Osteoblast (primary cell): ENCODE measurements at regions not wholly inside any gene's neighbourhood (a gene's known extent, or its start where the extent isn't known, plus 50 kb on each side); places are given as distances from the start of the nearest gene placed in this dataset.
"Not testable (repeated sequence)": the region's sequence is repeated elsewhere in the genome, so short reads cannot be mapped to it uniquely, and the experiment has no call there.

Source experiments
- DNase-seq: peaks from one replicate; pipeline ENCODE4 v3.0.0; 2011; ENCODE audit warnings: low spot score, mixed read lengths; ENCODE audit not compliant: insufficient read length; ENCODE audit errors: missing footprints
- H2AFZ ChIP-seq: 2 replicates; pipeline ENCODE4 v1.6.0; 2011; ENCODE audit warnings: mild to moderate bottlenecking, low read length
- H3K27ac ChIP-seq: 2 replicates; pipeline ENCODE4 v1.5.1; 2011; ENCODE audit warnings: mild to moderate bottlenecking, low read depth, low read length, moderate library complexity
- H3K27me3 ChIP-seq: 2 replicates; pipeline ENCODE4 v1.6.0; 2012; ENCODE audit warnings: mild to moderate bottlenecking, control low read depth, inconsistent platforms, low read length, moderate library complexity; ENCODE audit not compliant: insufficient read depth
- H3K36me3 ChIP-seq: 2 replicates; pipeline ENCODE4 v1.5.1; 2011; ENCODE audit warnings: mild to moderate bottlenecking, low read length, control low read depth, moderate library complexity; ENCODE audit not compliant: insufficient read depth
- H3K4me1 ChIP-seq: 2 replicates; pipeline ENCODE4 v1.5.1; 2011; ENCODE audit warnings: mild to moderate bottlenecking, low read length, control low read depth, moderate library complexity; ENCODE audit not compliant: insufficient read depth
- H3K4me2 ChIP-seq: 2 replicates; pipeline ENCODE4 v1.6.0; 2011; ENCODE audit warnings: mild to moderate bottlenecking, low read length; ENCODE audit not compliant: insufficient read depth
- H3K4me3 ChIP-seq: fragments of 200-600 bp; sonication (generic); 3 replicates; pipeline ENCODE4 v1.5.1; 2012; ENCODE audit warnings: mild to moderate bottlenecking, low read length, inconsistent platforms; ENCODE audit not compliant: insufficient read depth
- H3K79me2 ChIP-seq: 2 replicates; pipeline ENCODE4 v1.6.0; 2012; ENCODE audit warnings: mild to moderate bottlenecking, low read length, control low read depth, inconsistent platforms; ENCODE audit not compliant: insufficient read depth
- H3K9me3 ChIP-seq: 2 replicates; pipeline ENCODE4 v1.5.1; 2011; ENCODE audit warnings: low read depth, low read length, control low read depth
- H4K20me1 ChIP-seq: 2 replicates; pipeline ENCODE4 v1.6.0; 2012; ENCODE audit warnings: mild to moderate bottlenecking, low read length, control low read depth; ENCODE audit not compliant: insufficient read depth
- CTCF ChIP-seq: IDR thresholded peaks from 2 replicates; pipeline ENCODE4 v1.5.1; 2011; ENCODE audit warnings: mild to moderate bottlenecking, low read depth, low read length, moderate library complexity; ENCODE audit errors: extremely low read depth

GRCh38 chr4:57726154-57726553 lies 616.0 kb upstream of the IGFBP7 start:
- H3K9me3 ChIP-seq, result no peaks in the 10 kb centered on the region
- no peaks in the 10 kb centered on the region for H3K4me1 ChIP-seq
- TF ChIP-seq CTCF, result no peak
- no peaks in the 10 kb centered on the region for H3K27me3 ChIP-seq
- H4K20me1 ChIP-seq, result no peaks in the 10 kb centered on the region
- no peaks in the 10 kb centered on the region for H3K36me3 ChIP-seq
- no peak for DNase-seq
- H2AFZ ChIP-seq, result no peak overlapping the region
- H3K27ac ChIP-seq, result no peak overlapping the region
- H3K4me3 ChIP-seq, result no peak overlapping the region
- no peak overlapping the region for H3K4me2 ChIP-seq
- H3K79me2 ChIP-seq, result no peaks in the 10 kb centered on the region

- no peaks in the 10 kb centered on the region for H3K27me3 ChIP-seq
- H3K27ac ChIP-seq, result no peak overlapping the region
- no peak overlapping the region for H3K4me3 ChIP-seq
- no peaks in the 10 kb centered on the region for H3K9me3 ChIP-seq
- H2AFZ ChIP-seq, result no peak overlapping the region
- H3K4me1 ChIP-seq, result no peaks in the 10 kb centered on the region
- no peaks in the 10 kb centered on the region for H4K20me1 ChIP-seq
- no peaks in the 10 kb centered on the region for H3K79me2 ChIP-seq
- no peak for TF ChIP-seq CTCF
- no peaks in the 10 kb centered on the region for H3K36me3 ChIP-seq
- DNase-seq, result no peak
- H3K4me2 ChIP-seq, result no peak overlapping the region
Observed at GRCh38 chr4:57719456-57719855, 609.3 kb upstream of the IGFBP7 start.

GRCh38 chr4:57714313-57714712 lies 604.1 kb upstream of the IGFBP7 start:
- not testable (repeated sequence) for H4K20me1 ChIP-seq, H2AFZ ChIP-seq, H3K4me1 ChIP-seq, H3K27ac ChIP-seq, H3K9me3 ChIP-seq, H3K79me2 ChIP-seq, DNase-seq, H3K4me2 ChIP-seq, H3K4me3 ChIP-seq, H3K27me3 ChIP-seq, H3K36me3 ChIP-seq

GRCh38 chr4:57710053-57710452 lies 599.9 kb upstream of the IGFBP7 start:
- no peak overlapping the region for H2AFZ ChIP-seq
- no peaks in the 10 kb centered on the region for H3K36me3 ChIP-seq
- no peak overlapping the region for H3K4me3 ChIP-seq
- H3K4me2 ChIP-seq, result no peak overlapping the region
- H3K9me3 ChIP-seq, result peaks cover 5% of the 10 kb centered on the region
- DNase-seq, result no peak
- no peak for TF ChIP-seq CTCF
- no peaks in the 10 kb centered on the region for H3K27me3 ChIP-seq
- H3K79me2 ChIP-seq, result no peaks in the 10 kb centered on the region
- H3K4me1 ChIP-seq, result no peaks in the 10 kb centered on the region
- H4K20me1 ChIP-seq, result no peaks in the 10 kb centered on the region
- no peak overlapping the region for H3K27ac ChIP-seq

- Histone ChIP-seq H3K27me3 (no peaks in the 10 kb centered on the region), H3K4me2 (no peak overlapping the region), H3K9me3 (peaks cover 6% of the 10 kb centered on the region), H3K36me3 (no peaks in the 10 kb centered on the region), H2AFZ (no peak overlapping the region), H3K79me2 (no peaks in the 10 kb centered on the region), H3K4me3 (no peak overlapping the region), H4K20me1 (no peaks in the 10 kb centered on the region), H3K4me1 (no peaks in the 10 kb centered on the region), H3K27ac (no peak overlapping the region)
- no peak for DNase-seq
- no peak for TF ChIP-seq CTCF
Observed at GRCh38 chr4:57691370-57691769, 581.2 kb upstream of the IGFBP7 start.
